Thymus (tissue), 11 donors: ENCODE measurements at regions not wholly inside any gene's neighbourhood (a gene's known extent, or its start where the extent isn't known, plus 50 kb on each side); places are given as distances from the start of the nearest gene placed in this dataset.

Experiments
- DNase-seq, 9 donors: peaks; one replicate each; pipeline ENCODE4 v3.0.0-alpha.2; 2013; ENCODE audit warnings: low spot score in 9 of 9, low read depth in 6 of 9, missing footprints in 1 of 9
- H3K27ac ChIP-seq, 2 donors: one replicate each; pipeline ENCODE4 v1.5.1; 2013; ENCODE audit warnings: control low read depth in 1 of 2, low read depth in 1 of 2, low read length in 1 of 2, mild to moderate bottlenecking in 1 of 2, moderate library complexity in 1 of 2
- H3K27me3 ChIP-seq, 2 donors: one replicate each; pipeline ENCODE4 v1.5.1; 2013; ENCODE audit warnings: low read length in 1 of 2; ENCODE audit not compliant: control insufficient read depth in 2 of 2, insufficient read depth in 1 of 2
- H3K36me3 ChIP-seq, 2 donors: one replicate each; pipeline ENCODE4 v1.5.1; 2013; ENCODE audit warnings: low read length in 1 of 2, mild to moderate bottlenecking in 1 of 2, moderate library complexity in 1 of 2; ENCODE audit not compliant: control insufficient read depth in 2 of 2, insufficient read depth in 2 of 2
- H3K4me1 ChIP-seq, 2 donors: one replicate each; pipeline ENCODE4 v1.5.1; 2013; ENCODE audit warnings: low read length in 2 of 2; ENCODE audit not compliant: control insufficient read depth in 2 of 2, insufficient read depth in 2 of 2
- H3K4me3 ChIP-seq, 2 donors: one replicate each; pipeline ENCODE4 v1.5.1; 2013; ENCODE audit warnings: low read length in 2 of 2, control low read depth in 1 of 2, mild to moderate bottlenecking in 1 of 2
- H3K9me3 ChIP-seq, 2 donors: one replicate each; pipeline ENCODE4 v1.5.1; 2013; ENCODE audit warnings: low read length in 1 of 2, mild to moderate bottlenecking in 1 of 2; ENCODE audit not compliant: control insufficient read depth in 2 of 2, insufficient read depth in 1 of 2
- WGBS: extraction: QIAGEN DNeasy Blood & Tissue Kit; methylation state at CpG from one replicate; pipeline ENCODE4 v1.1.7; 2013; 5-methylcytosine and 5-hydroxymethylcytosine counted together
- donor health status: healthy.

DNA sequence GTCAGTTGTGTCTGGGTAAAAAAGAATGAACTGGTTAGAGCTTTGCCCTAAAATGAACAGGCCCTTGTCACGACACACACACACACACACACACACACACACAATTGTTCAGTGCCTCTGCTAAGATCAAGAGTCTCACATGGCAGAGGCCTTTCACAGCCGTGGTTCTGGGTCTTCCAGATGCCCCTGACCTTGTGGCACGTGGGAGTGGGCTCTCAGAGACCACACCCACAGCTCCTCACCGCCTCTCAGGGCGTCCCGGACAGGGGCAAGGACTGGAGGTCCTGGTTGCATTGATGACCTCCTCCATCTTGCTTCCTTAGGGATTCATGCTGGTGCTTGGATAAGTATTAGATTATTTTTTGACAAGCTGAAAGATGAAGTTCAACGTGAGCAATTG is 101.0 kb downstream of the HSPH1 start:
- DNase-seq, result no peak

DNA sequence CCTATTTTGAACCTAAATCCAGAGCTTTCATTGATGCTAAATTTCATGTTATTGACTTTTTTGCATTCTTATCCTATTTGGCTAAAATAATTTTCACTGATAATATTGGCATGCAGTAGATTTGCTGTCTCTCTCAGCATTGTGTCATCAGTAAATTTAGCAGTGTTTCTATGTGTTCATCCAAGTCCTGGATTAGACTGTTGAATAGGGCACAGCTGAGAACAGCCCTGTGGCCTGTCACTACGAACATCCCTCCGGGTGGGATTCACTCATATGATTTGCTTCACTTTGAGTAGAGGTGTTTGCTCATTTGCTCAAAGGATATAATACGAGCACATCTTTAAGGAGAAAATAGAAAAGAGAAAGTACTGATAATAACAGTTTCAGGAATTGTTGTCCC is 101.5 kb downstream of the HSPH1 start:
- Histone ChIP-seq H3K27ac (no peak overlapping the region), H3K27me3 (peaks cover 2 to 17% of the 10 kb centered on the region in 2 donors), H3K4me1 (no peaks in the 10 kb centered on the region), H3K4me3 (no peak overlapping the region), H3K36me3 (no peaks in the 10 kb centered on the region), H3K9me3 (peaks cover 0 to 3% of the 10 kb centered on the region in 2 donors)
- 98% methylated on average over 3 of the region's 3 CpGs for WGBS
- DNase-seq, result no peak

More for the DNA sequence above, 101.0 kb downstream of the HSPH1 start:
- Histone ChIP-seq H3K4me1 (no peaks in the 10 kb centered on the region), H3K27ac (no peak overlapping the region), H3K36me3 (no peaks in the 10 kb centered on the region), H3K27me3 (peaks cover 2 to 15% of the 10 kb centered on the region in 2 donors), H3K4me3 (no peak overlapping the region), H3K9me3 (peaks cover 0 to 3% of the 10 kb centered on the region in 2 donors)
- 90% methylated on average over 7 of the region's 7 CpGs for WGBS

DNA sequence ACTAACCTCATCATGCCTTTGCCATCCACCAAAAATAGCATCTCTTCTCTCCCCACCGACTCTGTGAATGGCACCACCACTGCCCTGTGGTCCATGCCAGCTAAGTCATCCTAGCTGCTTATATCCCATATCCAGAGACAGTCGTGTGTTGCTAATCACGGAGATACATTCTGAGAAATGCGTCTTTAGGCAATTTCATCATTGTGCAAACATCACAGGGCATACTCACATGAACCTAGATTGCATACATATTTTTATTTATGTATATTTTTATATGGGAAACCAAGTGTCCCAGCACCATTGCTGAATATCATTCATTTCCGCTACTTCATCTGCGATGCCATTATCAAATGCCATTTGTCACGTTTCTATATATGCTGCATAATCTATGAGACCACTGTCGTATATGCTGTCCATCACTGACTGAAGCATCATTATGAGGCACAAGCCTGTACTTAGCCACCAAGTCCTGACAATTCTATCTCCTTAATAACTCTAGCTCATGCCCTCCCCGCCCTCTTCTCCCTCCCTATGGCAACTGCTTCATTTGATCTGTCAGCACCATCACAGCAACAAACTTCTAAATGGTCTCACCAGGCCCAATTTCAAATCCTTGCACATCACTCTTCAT is 104.2 kb downstream of the HSPH1 start:
- peaks cover 2 to 19% of the 10 kb centered on the region in 2 donors for H3K27me3 ChIP-seq
- H3K4me1 ChIP-seq, result no peaks in the 10 kb centered on the region
- H3K9me3 ChIP-seq, result peaks cover 0 to 3% of the 10 kb centered on the region in 2 donors
- no peak for DNase-seq
- no peaks in the 10 kb centered on the region for H3K36me3 ChIP-seq
- 98% methylated on average over 9 of the region's 9 CpGs for WGBS
- H3K27ac ChIP-seq, result no peak overlapping the region
- no peak overlapping the region for H3K4me3 ChIP-seq

DNA sequence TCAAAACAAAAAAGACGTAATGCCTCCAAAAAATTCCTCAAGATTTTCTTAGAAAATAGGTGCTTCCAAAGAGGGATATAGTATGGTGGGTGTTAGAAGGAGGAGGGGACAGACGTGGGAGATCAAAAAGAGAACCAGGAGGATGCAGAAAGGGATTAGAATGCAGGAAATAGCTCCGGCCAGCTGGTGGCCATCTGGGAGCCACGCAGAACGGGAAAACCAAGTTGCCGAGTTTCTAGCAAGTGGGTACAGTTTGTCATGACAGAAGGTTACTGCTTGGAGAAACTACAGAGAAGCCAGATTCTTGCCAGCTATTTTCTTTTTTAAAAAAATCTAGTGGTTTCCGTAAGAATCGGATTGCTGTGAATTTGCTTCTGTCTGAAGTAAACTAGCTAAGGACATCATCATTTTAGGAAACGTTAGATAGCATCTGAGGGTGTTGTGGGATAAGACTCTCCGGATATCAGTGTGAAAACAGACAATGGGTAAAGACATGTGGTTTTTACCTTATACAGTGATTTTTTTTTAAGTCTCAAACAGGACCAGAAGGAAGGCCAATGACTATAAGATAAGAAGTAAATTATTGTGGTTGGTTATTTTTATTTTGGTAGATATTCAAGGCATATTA is 104.9 kb downstream of the HSPH1 start:
- Histone ChIP-seq H3K4me3 (no peak overlapping the region), H3K9me3 (peaks cover 0 to 3% of the 10 kb centered on the region in 2 donors), H3K36me3 (no peaks in the 10 kb centered on the region), H3K4me1 (no peaks in the 10 kb centered on the region), H3K27me3 (peaks cover 2 to 22% of the 10 kb centered on the region in 2 donors), H3K27ac (no peak overlapping the region)
- WGBS, result 31% methylated on average over 10 of the region's 10 CpGs
- DNase-seq, result no peak

DNA sequence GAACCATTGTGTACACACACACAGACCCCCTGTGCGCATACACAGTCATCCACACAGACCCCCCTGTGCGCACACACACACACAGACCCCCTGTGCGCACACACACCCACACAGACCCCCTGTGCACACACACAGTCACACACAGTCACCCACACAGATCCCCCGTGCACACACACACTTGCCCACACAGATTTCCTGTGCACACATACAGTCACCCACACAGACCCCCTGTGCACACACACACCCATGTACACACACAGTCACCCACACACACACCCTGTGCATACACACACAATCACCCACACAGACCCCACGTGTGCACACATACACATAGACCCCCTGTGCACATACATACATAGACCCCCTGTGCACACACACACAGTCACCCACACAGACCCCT is 106.1 kb downstream of the HSPH1 start:
- H3K36me3 ChIP-seq, result no peaks in the 10 kb centered on the region
- no peak overlapping the region for H3K27ac ChIP-seq
- no peaks in the 10 kb centered on the region for H3K4me1 ChIP-seq
- H3K27me3 ChIP-seq, result peaks cover 2 to 22% of the 10 kb centered on the region in 2 donors
- H3K9me3 ChIP-seq, result peaks cover 0 to 3% of the 10 kb centered on the region in 2 donors
- 98% methylated on average over 5 of the region's 5 CpGs for WGBS
- no peak overlapping the region for H3K4me3 ChIP-seq
- DNase-seq, result no peak

DNA sequence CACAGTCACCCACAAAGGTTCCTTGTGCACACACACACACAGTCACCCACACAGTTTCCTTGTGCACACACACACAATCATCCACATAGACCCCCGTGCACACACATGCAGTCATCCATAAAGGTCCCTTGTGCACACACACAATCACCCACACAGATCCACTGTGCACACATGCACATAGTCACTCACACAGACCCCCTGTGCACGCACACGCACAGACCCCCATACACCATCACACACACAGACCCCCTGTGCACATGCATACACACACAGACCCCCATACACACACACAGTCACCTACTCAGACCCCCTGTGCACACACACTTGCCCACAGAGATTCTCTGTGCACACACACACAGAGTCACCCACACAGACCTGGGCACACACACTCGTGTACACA is 107.1 kb downstream of the HSPH1 start:
- no peak overlapping the region for H3K27ac ChIP-seq
- H3K27me3 ChIP-seq, result peaks cover 2 to 28% of the 10 kb centered on the region in 2 donors
- H3K4me3 ChIP-seq, result no peak overlapping the region
- WGBS, result 98% methylated on average over 4 of the region's 4 CpGs
- H3K9me3 ChIP-seq, result peaks cover 0 to 3% of the 10 kb centered on the region in 2 donors
- H3K4me1 ChIP-seq, result no peaks in the 10 kb centered on the region
- H3K36me3 ChIP-seq, result no peaks in the 10 kb centered on the region
- DNase-seq, result no peak

DNA sequence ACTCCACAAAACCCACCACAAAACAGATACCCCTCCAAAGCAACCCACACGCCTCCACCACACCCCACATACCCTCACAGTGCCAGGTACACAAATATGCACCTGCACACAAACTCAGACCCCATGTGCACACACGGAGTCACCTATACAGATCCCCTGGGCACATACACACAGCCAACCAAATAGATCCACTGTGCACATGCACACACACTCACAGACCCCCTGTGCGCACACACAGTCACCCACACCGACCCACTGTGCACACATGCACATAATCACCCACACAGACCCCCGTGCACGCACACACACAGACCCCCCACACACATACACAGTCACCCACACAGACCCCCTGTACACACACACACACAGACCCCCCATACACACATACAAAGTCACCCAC is 107.8 kb downstream of the HSPH1 start:
- 94% methylated on average over 6 of the region's 6 CpGs for WGBS
- DNase-seq, result no peak
- H3K4me1 ChIP-seq, result no peaks in the 10 kb centered on the region
- H3K4me3 ChIP-seq, result no peak overlapping the region
- H3K9me3 ChIP-seq, result peaks cover 0 to 3% of the 10 kb centered on the region in 2 donors
- no peaks in the 10 kb centered on the region for H3K36me3 ChIP-seq
- H3K27ac ChIP-seq, result no peak overlapping the region
- H3K27me3 ChIP-seq, result peaks cover 2 to 28% of the 10 kb centered on the region in 2 donors

DNA sequence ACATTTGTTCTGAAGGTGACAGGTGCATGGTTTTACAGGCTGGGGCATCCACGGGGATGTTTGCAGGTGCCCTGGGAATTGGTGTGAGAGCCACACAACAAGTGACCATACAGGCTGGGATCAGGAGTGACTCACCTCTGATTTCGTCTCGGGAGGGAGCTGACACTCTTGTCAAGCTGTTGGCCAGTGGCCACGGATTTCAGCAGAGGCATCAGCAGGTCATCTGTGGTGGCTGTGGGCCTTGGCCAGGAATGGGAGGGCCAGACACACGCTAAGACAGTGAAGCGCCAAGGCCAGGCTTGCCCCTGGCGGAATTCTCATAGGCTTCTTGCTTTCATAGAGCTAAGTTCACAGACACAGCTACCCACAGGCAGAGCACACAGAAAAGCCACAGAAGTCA is 108.6 kb downstream of the HSPH1 start:
- 89% methylated on average over 7 of the region's 7 CpGs for WGBS
- peaks cover 2 to 35% of the 10 kb centered on the region in 2 donors for H3K27me3 ChIP-seq
- no peak overlapping the region for H3K27ac ChIP-seq

DNA sequence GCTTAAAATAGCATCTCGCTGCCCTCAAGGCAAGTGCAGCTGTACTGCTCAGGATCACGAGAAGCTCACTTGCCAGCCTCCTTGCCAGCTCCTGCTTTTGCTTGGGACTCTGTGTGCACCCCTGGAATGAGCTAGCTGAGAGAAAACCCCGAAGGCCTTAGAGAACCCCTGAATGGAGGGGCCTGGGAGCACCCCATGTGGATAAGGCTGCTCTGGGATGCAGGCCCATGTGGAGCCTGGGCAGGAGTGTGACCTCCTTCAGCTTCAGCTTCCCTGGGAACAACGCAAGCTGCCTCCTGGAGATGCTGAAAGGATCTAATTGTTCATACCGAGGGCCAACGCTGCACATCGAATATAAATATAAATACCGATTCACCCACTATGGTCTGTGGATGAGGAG is 109.2 kb downstream of the HSPH1 start:
- WGBS, result 97% methylated on average over 8 of the region's 8 CpGs
- DNase-seq, result no peak
- Histone ChIP-seq H3K27ac (no peak overlapping the region), H3K27me3 (peaks cover under 1 to 36% of the 10 kb centered on the region in 2 donors), H3K36me3 (no peaks in the 10 kb centered on the region), H3K9me3 (no peaks in the 10 kb centered on the region), H3K4me3 (no peak overlapping the region), H3K4me1 (no peaks in the 10 kb centered on the region)

More for the DNA sequence above, 108.6 kb downstream of the HSPH1 start:
- Histone ChIP-seq H3K4me3 (no peak overlapping the region), H3K4me1 (no peaks in the 10 kb centered on the region), H3K36me3 (no peaks in the 10 kb centered on the region), H3K9me3 (no peaks in the 10 kb centered on the region)
- no peak for DNase-seq
